ENCODE measurements at regions not wholly inside any gene's neighbourhood (a gene's known extent, or its start where the extent isn't known, plus 50 kb on each side); places are given as distances from the start of the nearest gene placed in this dataset.

DNA sequence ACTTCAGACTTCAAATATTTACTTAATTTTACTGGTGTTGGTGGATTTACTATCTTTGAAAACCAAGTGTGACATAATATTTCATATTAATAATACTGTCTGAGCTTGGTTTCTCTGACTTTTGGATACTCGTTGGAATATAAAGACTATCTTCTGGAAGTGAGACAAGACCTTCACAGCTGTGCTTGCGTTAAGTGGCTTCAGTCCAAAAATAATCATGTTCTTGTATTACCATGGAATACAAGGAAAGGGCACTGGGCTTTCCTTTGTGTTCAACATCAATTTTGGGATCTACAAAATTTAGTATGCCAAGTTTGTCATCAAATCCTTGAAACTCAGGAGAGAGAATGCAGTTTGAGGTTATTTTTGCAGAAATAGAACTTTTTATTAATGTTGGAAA lies 712.4 kb upstream of the LCORL start:
- Histone ChIP-seq H3K36me3 (ENCODE audit: control insufficient read depth, insufficient read depth, low read length) (no peaks in the 10 kb centered on the region), H3K4me3 (replicated peaks; ENCODE audit: low read depth, low read length) (no peak overlapping the region), H3K27me3 (replicated peaks; ENCODE audit: control insufficient read depth, insufficient read depth, low read length) (no peaks in the 10 kb centered on the region)
- no peak for TF ChIP-seq CTCF (IDR thresholded peaks at IDR 0.05; ENCODE audit: insufficient read depth, low read length, poor library complexity, severe bottlenecking)
- DNase-seq (ENCODE audit: extremely low read depth, insufficient read length) = no peak

GRCh38 chr4:18722748-18723191 lies 701.2 kb upstream of the LCORL start:
- Histone ChIP-seq H3K27me3 (replicated peaks; ENCODE audit: control insufficient read depth, insufficient read depth, low read length) (no peaks in the 10 kb centered on the region), H3K4me3 (replicated peaks; ENCODE audit: low read depth, low read length) (no peak overlapping the region), H3K36me3 (ENCODE audit: control insufficient read depth, insufficient read depth, low read length) (no peaks in the 10 kb centered on the region)
- no peak for TF ChIP-seq CTCF (IDR thresholded peaks at IDR 0.05; ENCODE audit: insufficient read depth, low read length, poor library complexity, severe bottlenecking)
- no peak for DNase-seq (ENCODE audit: extremely low read depth, insufficient read length)

- Histone ChIP-seq H3K27me3 (replicated peaks; ENCODE audit: control insufficient read depth, insufficient read depth, low read length) (no peaks in the 10 kb centered on the region), H3K4me3 (replicated peaks; ENCODE audit: low read depth, low read length) (no peak overlapping the region), H3K36me3 (ENCODE audit: control insufficient read depth, insufficient read depth, low read length) (no peaks in the 10 kb centered on the region)
- DNase-seq (ENCODE audit: extremely low read depth, insufficient read length) = no peak
- TF ChIP-seq CTCF (IDR thresholded peaks at IDR 0.05; ENCODE audit: insufficient read depth, low read length, poor library complexity, severe bottlenecking) = no peak
Measured at GRCh38 chr4:18698119-18698883, 676.7 kb upstream of the LCORL start.

DNA sequence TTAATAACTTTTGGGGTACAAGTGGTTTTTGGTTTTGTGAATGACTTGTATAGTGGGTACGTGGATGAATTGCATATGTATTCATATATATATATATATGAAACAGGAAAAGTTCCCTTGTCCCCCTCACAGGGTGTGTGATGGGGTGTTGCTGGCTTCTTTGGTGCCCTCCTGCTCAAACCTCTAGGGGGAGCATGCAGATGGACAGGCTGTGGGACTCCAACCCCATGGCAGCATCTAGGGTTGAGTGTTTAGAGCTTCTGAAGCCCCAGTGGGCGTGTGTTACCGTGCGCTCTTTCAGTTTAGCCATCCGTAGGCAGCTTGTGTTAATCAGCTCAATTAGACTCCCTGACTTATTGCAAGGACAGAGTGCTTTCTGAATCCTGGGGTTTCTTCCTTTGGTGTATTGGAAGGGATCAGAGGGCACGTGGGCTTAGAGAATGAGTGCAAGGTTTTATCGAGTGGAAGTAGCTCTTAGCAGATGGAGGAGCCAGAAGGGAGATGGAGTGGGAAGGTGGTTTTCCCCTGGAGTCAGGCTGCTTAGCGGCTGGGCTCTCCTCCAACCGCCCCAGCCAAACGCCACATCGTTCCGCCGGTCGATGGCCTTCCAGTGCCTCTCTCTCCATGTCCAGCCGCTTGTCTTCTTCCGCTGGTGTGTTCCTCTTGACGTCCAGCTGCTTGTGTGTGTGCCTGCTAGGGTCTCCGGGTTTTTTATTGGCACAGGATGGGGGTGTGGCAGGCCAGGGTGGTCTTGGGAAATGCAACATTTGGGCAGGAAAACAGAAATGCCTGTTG lies 674.4 kb upstream of the LCORL start:
- no peak for DNase-seq (ENCODE audit: extremely low read depth, insufficient read length)
- Histone ChIP-seq H3K36me3 (ENCODE audit: control insufficient read depth, insufficient read depth, low read length) (no peaks in the 10 kb centered on the region), H3K4me3 (replicated peaks; ENCODE audit: low read depth, low read length) (no peak overlapping the region), H3K27me3 (replicated peaks; ENCODE audit: control insufficient read depth, insufficient read depth, low read length) (no peaks in the 10 kb centered on the region)
- TF ChIP-seq CTCF (IDR thresholded peaks at IDR 0.05; ENCODE audit: insufficient read depth, low read length, poor library complexity, severe bottlenecking) = no peak

- DNase-seq (ENCODE audit: extremely low read depth, insufficient read length) = no peak
- TF ChIP-seq CTCF (IDR thresholded peaks at IDR 0.05; ENCODE audit: insufficient read depth, low read length, poor library complexity, severe bottlenecking) = no peak
- Histone ChIP-seq H3K27me3 (replicated peaks; ENCODE audit: control insufficient read depth, insufficient read depth, low read length) (no peaks in the 10 kb centered on the region), H3K4me3 (replicated peaks; ENCODE audit: low read depth, low read length) (no peak overlapping the region), H3K36me3 (ENCODE audit: control insufficient read depth, insufficient read depth, low read length) (no peaks in the 10 kb centered on the region)
Measured at GRCh38 chr4:18691431-18692200, 670.1 kb upstream of the LCORL start.

Data from GM06990 (cell line).